PFSK-1 (cell line): ENCODE measurements at regions not wholly inside any gene's neighbourhood (a gene's known extent, or its start where the extent isn't known, plus 50 kb on each side); places are given as distances from the start of the nearest gene placed in this dataset.

Experiments
- REST ChIP-seq, 2 experiments: IDR thresholded peaks; 2 replicates each; pipeline versions ENCODE4 v1.6.1 to v1.8.0; 2011 to 2012; ENCODE audit warnings: low read depth in 2 of 2, low read length in 2 of 2, control low read depth in 1 of 2, inconsistent platforms in 1 of 2, mild to moderate bottlenecking in 1 of 2, moderate library complexity in 1 of 2; ENCODE audit not compliant: insufficient read depth in 1 of 2
- SIN3A ChIP-seq: IDR thresholded peaks from 2 replicates; pipeline ENCODE4 v1.6.1; 2012; ENCODE audit warnings: mild to moderate bottlenecking, low read length, moderate library complexity, borderline replicate concordance; ENCODE audit not compliant: insufficient read depth

- TF ChIP-seq SIN3A (no peak), REST (IDR thresholded peaks at IDR 0.05; ENCODE audit: insufficient read depth in 1 of 2, low read depth in 2 of 2, low read length in 2 of 2) (no peak)
Observed at GRCh38 chr2:153416071-153416470, 62.5 kb downstream of the RPRM start.
